HG02884 (cell line): ENCODE measurements at regions not wholly inside any gene's neighbourhood (a gene's known extent, or its start where the extent isn't known, plus 50 kb on each side); places are given as distances from the start of the nearest gene placed in this dataset.

Source experiments
- ATAC-seq: cut with Tn5 transposase; IDR thresholded peaks from one replicate; pipeline ENCODE4 v1.9.1; 2021; ENCODE audit warnings: mild to moderate bottlenecking, moderate library complexity; ENCODE audit not compliant: unreplicated experiment

DNA sequence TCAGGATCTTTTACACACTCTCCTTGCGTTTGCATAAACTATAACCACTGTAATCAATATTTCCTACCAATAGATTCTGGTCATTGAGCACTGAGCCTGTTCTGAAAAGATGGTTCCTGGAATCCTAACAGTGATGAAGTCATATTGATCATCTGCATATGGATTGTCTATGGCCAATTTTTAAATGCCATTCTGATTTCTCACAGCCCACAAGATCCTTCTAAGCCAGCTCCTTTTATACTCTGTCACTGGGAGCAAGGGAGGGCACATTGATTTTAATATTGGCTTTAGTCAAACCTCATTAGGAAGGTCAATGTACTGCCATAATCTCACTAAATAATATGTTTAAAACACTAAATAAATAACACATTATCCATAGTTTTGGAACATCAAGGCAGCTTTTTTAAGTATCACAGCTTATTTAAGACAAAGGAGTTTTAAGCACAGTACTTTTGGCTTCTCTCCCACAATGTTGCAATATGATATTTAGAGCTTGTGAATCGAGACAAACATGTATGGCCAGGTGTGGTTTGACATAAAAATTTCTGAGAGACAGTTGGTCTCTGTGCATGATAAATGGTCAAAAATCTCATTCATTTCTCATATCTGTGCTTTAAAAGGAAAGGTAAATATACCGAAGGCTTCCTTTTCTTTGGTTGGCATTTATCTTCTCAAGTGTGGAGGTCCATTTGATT is 267.3 kb downstream of the MTX2 start:
- ATAC-seq: no peak

DNA sequence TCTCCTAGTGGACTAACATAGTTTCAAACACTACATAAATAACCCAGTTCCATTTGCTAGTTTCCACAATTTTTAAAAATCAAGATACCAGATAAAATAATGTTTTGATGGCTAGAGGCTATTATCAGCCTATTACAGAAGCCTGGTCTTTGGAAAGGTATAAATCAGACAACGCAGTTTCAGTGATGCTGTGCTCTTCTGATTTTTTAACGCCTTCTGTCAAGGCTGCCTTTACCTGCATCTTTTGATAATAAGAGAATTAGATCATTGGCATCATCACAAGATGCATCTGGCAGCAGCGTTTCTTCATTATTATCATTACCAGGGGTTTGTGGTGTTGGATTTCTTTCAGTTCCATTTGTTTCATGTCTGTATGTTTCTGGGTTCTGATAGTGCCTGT is 268.7 kb downstream of the MTX2 start:
- no peak for ATAC-seq

DNA sequence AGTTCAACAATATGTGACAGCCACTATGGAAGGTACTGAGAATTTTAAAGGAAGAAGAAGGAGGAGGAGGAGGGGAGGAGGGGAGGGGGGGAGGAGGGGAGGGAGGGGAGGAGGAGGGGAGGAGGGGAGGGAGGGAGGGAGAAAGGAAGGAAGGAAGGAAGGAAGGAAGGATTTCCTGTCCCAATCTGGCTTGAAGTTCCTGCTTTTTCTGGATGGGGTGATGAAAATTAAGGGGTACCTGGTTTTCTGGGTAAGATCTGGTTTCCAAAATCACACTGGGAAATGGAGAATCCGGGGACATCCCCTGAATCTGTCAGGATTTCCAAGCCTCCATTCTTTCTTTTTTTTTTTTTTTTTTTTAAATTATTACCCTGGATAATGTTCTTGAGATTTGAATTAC is 271.8 kb downstream of the MTX2 start:
- no peak for ATAC-seq

DNA sequence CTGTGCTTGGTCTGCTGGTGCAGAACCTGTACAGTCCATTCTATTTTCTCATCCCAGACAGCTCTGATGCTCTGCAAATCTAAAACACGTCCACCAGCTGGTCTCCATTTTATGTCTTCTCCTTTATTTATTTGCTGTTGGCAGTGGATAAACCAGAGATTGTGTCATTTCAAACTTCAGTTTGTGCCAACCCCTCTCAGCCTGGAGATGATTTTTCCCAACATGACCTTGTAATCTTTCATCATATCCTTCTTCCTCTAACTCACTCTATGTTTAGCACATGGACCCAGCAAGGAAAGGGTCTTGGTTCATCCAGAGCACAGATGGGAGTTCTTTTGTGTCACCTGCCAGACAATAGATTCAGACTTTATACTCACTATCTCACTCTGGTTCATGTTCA is 273.2 kb downstream of the MTX2 start:
- ATAC-seq: no peak

DNA sequence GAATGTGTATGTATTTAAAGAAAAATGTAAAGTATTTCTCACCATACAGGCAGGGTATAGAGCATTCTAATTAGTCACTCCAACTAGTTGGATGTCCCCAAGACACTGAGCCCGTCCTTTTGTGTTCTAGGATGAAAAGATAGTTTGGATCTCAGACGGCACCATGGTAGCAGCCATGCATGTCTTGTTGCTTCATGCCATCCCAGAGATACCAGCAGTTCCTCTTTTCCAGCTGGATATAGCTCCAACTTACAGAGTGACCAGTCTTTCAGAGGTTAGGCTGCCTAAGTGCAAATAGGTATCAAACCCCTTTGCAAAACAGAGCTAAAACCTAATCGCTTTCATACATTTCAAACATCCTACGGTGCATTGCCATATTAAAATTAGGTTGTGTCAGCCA is 275.3 kb downstream of the MTX2 start:
- no peak for ATAC-seq

DNA sequence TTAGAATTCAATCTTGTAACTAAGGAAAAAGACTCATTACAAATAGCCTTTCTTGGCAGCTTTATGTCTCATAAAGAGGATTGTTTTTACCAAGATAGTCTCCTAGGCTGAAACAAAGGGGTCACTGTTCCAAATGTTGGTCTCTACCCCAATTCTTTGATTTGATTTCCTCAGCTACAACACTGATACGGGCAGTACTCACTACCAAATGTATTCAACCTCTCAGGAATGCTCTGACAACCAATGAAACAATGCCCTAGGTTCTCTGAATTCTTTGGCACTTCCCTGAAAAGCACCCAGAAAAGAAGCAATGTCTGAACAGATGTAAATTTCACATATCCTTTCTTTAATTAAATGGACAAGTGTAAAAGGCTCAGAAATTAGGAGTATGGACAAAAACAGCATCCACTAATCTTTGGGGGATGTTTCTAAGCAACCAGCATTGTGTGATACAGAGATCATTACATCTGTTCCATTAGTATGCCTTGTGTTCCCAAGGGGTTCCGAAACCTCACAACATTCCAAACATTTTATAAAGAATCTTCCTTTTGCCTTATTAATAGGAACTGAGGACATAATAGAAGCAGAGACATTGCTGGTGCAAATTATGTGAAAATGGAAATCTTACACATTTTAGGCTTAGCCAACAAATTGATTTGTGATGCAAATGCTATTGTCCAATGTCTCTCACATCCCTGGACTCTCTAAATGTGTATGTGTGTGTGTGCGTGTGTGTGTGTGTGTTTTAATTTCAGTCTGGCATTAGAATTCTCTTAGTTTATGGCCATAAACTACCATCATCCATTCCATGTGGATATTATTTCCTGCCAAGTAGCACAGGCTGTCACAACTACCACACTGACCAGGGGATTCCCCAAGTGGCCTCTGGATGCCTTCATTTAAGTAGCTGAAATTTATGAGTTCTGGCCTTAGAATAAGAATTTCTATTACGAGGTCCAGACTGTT is 276.0 kb downstream of the MTX2 start:
- ATAC-seq: no peak

DNA sequence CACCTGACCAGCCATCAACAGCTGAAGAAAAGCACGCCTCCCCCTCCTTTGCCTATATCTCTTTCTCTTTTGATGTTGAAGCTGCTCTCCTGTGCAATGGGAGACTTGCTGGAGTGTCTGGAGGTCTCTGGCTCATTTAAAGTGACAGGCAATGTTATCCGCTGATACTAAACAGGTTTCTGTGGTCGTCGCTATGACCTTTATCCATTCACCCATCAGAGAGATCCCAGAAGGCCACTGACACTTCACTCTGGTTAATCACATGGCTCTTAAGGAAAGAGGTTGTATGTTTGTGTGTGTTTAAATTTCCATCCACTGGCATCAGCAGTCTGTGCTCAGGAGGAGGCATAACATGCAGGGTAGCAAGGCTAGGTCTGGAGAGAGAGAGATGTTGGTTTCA is 277.3 kb downstream of the MTX2 start:
- ATAC-seq: no peak

DNA sequence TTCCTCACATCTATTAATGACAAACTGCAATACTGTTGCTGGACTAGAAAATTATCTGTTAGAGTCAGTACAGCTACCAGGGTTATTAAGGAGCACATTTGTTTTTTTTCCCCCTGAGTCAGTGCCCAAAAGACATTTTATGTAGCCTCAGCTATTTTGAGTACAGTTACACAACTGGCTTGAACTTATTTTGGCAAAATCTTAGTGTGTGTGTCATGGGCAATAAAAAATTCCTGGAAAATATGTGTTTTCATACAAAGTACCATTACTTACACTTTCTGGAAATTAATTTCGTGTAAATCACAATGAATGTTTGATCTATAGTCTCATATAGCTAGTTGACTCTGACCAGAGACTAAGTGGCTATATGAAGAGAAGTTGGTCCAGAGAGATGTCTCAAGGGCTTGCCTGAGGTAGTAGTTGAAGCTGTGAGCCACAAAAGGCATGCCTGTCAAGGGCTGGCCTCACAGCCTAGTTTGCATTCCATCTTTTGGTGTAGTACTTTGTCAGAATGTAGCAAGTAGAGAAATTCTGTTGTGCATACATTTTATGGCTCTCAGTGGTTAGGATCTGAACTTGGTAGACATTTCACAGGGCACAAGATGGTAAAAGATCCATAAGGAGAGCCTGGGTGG is 283.4 kb downstream of the MTX2 start:
- ATAC-seq: no peak

DNA sequence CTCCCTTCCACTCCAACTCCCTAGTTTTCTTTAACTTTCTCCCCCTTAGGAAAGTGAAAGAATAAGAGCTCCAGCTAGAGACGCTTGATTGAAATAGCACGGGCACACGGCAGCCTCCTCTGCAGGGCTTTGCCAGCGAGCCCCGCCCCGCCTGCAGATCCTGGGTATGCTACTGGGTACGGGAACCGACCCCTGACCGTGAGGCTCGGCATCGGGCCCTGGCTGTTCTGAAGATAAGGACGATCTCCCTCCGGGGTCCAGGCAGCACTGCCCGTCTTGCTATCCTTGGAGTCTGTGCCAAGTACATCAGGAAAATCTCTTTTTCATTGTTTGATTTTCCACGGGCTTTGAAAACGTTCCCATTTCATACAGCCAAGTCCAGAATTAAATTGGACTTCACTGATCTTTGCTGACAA is 284.5 kb downstream of the MTX2 start:
- no peak for ATAC-seq

DNA sequence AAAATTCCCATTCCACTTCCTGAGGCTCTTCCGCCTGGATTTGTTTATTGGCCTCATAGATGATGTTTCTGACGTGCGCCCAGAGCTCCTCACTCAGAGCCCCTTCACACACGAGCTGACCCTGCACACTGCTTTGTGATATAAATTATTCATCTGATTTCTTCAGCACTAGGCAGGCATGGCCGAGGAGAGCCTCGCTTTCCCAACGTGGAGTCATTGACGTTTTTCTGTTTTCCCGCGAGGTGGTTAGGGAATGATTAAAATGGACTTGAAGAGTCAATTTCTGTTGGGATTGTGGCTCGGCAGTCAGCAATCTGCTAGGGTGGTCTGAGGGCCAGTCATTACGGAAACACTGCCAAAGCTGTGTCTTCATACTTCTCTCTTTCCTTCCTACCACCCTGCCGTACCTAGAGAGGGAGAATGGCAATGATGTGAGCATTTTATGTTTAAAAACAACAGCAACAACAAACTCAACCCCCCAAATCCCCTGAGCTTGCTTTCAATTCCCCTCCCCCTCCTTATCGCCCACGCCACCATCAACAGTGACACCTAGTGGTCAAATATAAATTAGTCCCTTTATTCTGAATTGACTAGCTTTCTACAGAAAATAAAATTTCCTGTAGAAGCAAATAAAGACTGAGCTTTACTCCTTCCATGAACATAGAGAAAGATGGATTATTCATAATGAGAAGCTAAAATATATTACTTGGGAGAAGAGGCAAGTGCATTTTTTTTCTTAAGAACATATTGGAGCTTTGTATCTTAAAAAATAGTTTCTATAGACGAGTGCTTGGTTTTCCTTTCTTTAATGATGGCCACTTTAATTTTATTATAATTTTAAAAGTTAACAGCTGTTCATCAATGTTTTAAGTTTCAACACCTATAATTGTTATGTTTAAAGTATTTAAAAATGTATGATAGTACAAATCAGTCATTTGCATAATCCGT is 285.1 kb downstream of the MTX2 start:
- no peak for ATAC-seq

DNA sequence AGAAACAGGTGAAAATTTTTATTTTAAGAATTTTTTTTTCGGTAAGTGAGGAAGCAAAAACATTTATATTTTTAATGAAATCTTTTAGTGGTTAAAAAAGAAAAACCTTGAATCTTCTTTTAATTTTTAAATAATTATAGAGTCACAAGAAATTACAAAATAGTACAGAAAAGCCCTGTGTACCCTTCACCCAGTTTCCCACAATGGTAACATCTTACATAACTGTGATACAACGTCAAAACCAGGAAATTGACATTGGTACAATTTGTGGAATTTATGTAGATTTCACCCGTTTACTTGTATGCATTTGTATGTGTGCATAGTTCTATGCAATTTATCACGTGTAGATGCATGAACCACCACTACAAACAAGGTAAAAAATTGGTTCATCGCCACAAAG is 285.9 kb downstream of the MTX2 start:
- ATAC-seq: no peak

DNA sequence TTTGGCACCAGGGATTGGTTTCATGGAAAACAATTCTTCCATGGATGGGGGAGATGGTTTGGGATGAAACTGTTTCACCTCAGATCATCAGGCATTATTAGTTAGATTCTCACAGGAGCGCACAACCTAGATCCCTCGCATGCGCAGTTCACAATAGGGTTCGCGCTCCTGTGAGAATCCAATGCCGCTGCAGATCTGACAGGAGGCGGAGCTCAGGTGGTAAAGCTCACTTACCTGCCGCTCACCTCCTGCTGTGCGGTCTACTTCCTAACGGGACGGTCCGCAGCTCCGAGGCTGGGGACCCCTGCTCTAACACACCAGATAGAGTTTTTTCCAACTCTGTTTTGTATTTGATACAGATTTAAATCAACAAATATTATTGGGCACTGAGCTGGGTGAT is 286.5 kb downstream of the MTX2 start:
- ATAC-seq: no peak

DNA sequence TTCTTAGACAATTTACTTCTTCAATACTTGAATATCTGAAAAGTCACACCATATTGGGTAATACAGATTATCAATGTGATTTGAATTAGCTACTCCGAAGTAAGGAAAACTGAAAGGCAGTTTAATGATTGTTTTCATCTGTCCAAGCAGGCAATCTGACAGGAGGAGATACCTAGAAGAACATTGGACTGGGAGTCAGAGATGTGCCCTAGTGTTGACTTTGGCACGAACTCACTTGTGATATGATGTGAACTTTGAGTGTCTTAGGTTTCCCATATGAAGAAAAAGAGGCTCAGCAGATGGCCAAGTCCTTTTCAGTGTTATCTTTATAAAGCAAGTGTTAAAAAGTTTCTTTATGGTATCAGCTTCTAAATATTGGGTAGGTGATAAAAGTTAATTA is 287.1 kb downstream of the MTX2 start:
- no peak for ATAC-seq

DNA sequence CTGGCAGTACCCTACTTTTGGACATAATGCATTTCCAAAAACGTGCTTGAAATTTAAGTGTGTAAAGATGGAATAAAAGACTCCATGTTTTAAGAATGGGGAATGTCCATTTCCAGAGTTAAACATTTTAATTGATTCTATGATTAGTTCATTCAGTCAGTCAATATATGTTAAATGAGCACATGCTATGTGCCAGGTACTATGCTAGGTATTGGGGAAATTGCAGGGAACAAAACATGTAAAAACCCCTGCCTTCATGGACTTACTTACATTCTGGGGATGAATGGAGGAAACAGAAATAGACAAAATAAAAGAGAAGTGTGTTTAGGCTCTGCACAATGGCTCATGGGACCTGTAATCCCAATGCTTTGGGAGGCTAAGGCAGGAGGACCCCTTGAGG is 288.6 kb downstream of the MTX2 start:
- no peak for ATAC-seq

DNA sequence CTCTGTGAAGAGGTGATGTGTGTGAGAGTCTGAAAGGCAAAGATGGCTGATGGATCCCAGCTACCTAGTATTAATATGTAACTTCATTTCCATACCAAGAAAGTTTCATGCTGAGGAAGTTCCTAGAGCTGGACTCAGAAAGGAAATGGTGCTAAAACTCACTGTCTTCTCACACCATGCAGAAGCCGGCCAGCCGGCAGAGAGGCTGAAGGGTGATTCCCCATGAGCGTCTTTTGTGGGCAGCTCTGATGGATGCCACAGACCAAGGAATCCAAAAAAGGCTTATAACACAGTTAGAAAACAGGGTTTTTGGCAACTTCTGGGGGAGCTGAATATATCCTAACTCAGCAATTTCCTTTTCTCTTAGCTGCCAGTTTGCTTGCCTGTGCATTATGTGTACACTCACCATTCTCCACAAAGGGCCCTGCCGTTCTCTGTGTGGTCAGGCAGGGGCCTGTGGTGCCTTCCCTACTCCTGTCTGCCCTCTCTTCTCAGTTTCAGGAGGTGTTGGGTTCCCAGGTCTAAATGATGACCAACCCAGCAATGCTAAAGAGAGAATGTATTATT is 289.4 kb downstream of the MTX2 start:
- no peak for ATAC-seq

DNA sequence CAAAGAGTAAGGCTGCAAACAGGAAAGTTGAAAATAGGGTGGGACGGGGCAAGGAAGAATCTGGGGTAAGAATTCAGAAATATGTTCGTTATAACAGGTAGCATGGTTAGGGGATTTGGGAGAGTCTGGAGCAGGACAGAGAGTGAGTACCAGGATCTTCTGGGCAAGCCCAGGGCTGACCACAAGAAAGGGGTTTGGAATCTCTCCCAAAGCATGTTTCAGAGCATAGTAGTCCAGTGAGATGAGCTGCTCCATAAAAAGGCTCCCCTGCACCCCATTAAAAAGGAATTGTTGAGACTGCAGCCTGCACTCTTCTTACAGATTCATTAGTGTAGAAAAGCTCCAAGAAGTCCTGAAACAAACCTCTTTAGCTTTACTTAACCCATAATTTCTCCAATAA is 291.1 kb downstream of the MTX2 start:
- no peak for ATAC-seq

DNA sequence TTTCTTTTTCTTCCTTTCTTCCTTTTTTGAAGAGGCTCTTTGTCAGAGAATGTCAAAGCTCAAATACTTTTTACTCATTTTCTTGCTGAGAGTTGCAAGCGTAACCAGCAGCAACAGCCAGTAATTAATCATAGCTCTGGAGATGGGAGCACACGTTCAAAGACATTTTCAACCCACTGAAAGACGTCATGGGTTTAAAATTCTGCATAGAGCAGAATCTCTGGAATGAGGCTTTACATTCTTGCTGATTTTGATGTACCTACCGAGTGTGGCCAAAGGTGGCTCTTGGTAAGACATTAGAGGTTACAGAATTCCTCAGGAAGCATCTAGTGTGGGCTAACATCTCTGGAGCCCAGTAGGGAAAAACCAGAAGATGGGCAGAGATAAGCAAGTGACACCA is 292.5 kb downstream of the MTX2 start:
- ATAC-seq: no peak

DNA sequence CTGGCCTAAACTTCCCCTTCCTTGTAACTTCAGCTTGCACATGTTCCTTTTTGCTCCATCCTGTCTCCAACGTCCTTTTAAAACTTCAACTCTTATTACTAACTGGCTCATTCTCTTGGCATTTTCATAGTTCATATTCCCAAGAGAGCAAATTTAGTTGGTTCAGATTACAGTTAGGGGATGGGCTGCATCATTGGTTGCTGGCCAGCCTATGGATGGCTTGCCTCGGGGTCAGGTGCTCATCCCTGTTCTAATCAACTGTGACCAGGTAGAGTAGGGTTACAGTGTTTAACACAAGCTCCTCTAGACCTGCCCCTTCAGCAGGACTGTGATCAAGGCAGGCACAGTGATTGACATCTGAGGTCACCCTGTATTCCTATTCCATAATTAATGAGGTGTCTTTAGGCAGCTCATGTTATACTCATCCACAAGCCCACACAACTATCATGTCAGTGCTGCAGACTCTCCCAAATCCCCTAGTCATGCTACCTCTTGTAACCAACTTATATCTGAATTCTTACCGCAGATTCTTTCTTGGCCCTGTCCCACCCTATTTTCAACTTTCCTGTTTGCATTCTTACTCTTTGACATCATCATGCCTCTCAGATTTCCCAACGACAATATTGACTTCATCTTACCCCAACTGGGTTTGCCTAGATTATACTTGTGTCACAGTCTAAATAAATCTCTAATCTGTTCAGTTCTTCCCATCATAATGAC is 293.3 kb downstream of the MTX2 start:
- ATAC-seq: no peak

DNA sequence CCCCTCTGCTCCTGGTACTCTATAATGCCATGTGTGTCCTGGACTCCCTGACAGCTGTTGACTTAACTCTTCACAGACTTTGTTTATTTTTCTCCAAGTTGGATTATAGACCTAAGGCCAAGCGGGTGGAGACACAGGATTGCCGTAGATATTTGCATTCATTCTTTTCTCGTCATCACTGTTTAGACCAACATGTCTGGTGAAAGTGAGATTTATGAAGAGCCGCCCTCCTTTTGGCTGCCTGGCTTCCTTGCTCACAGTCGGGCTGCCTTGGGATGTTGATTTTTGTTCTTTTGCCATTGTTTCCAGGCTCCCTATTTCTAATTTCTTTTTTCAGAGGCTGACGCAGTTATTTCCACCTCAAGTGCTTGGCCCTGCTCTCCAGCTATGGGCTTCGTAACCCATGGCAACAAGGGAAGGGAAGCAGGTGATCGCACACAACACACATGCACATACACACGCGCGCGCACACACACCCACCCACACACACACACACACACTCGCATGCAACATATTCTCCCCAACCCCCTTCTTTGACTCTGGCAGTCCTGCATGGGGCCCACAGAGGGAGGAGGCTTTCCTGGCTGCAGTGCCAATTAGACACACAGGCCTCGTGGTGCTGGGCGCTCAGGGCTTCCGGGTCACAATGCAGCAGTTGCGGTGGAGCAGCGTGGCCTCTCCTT is 296.5 kb downstream of the MTX2 start:
- ATAC-seq: no peak
